Endodermal cell (in vitro differentiated cells): ENCODE measurements at regions not wholly inside any gene's neighbourhood (a gene's known extent, or its start where the extent isn't known, plus 50 kb on each side); places are given as distances from the start of the nearest gene placed in this dataset.

Experiments
- DNase-seq: peaks from one replicate; pipeline ENCODE4 v3.0.0-alpha.2; 2017
- H3K27ac ChIP-seq: 2 replicates; pipeline ENCODE4 v1.5.1; 2013; ENCODE audit warnings: mild to moderate bottlenecking, low read depth, low read length, moderate library complexity
- H3K27me3 ChIP-seq: 2 replicates; pipeline ENCODE4 v1.6.1; 2013; ENCODE audit warnings: mild to moderate bottlenecking, low read length, moderate library complexity; ENCODE audit not compliant: insufficient read depth, control insufficient read depth, poor library complexity, severe bottlenecking
- H3K36me3 ChIP-seq: 2 replicates; pipeline ENCODE4 v1.7.0; 2013; ENCODE audit warnings: mild to moderate bottlenecking, low read length, moderate library complexity; ENCODE audit not compliant: control insufficient read depth, insufficient read depth
- H3K4me1 ChIP-seq: one replicate; pipeline ENCODE4 v1.7.0; 2013; ENCODE audit warnings: low read length; ENCODE audit not compliant: control insufficient read depth, insufficient read depth
- H3K4me3 ChIP-seq: 2 replicates; pipeline ENCODE4 v1.5.1; 2013; ENCODE audit warnings: mild to moderate bottlenecking, low read length, moderate library complexity
- H3K9ac ChIP-seq: 2 replicates; pipeline ENCODE4 v1.6.1; 2013; ENCODE audit warnings: mild to moderate bottlenecking, low read length, moderate library complexity; ENCODE audit not compliant: poor library complexity, severe bottlenecking; ENCODE audit errors: extremely low read depth
- H3K9me3 ChIP-seq: 2 replicates; pipeline ENCODE4 v1.6.1; 2013; ENCODE audit warnings: mild to moderate bottlenecking, low read length, moderate library complexity; ENCODE audit not compliant: control insufficient read depth
- H3K27ac Mint-ChIP-seq: 2 replicates; pipeline ENCODE4 v1.8.0; 2020; ENCODE audit warnings: mixed read lengths
- H3K27me3 Mint-ChIP-seq: 2 replicates; pipeline ENCODE4 v1.8.0; 2021; ENCODE audit warnings: mild to moderate bottlenecking, mixed read lengths; ENCODE audit not compliant: insufficient read depth
- H3K36me3 Mint-ChIP-seq: 2 replicates; pipeline ENCODE4 v1.8.0; 2020; ENCODE audit warnings: low read depth, mixed read lengths
- H3K4me1 Mint-ChIP-seq: 2 replicates; pipeline ENCODE4 v1.8.0; 2020; ENCODE audit warnings: mixed read lengths
- H3K4me3 Mint-ChIP-seq: 2 replicates; pipeline ENCODE4 v1.8.0; 2020; ENCODE audit warnings: mild to moderate bottlenecking, moderate library complexity, mixed read lengths
- H3K9me3 Mint-ChIP-seq: 2 replicates; pipeline ENCODE4 v1.8.0; 2020; ENCODE audit warnings: mild to moderate bottlenecking, mixed read lengths
- CTCF ChIP-seq: fragments of 200-600 bp; sonication (generic); conservative IDR thresholded peaks from 2 replicates; pipeline ENCODE4 v1.5.0; 2021; ENCODE audit warnings: antibody characterized with exemption, mild to moderate bottlenecking
- WGBS, 2 experiments: methylation state at CpG; one replicate each; pipeline versions ENCODE4 v1.1.5 to v1.1.7; 2013; ENCODE audit warnings: missing lambda C conversion rate in 2 of 2, mixed read lengths in 1 of 2; ENCODE audit not compliant: insufficient coverage in 1 of 2, insufficient read length in 1 of 2; 5-methylcytosine and 5-hydroxymethylcytosine counted together

GRCh38 chr10:106011250-106011649 is 1153.3 kb downstream of the SORCS1 start:
- H3K36me3 Mint-ChIP-seq = no peaks in the 10 kb centered on the region
- H3K9me3 Mint-ChIP-seq = peaks cover 1% of the 10 kb centered on the region
- H3K4me3 Mint-ChIP-seq = no peak overlapping the region
- TF ChIP-seq CTCF = no peak
- H3K27ac Mint-ChIP-seq = no peak overlapping the region
- WGBS, 2 experiments = 44 to 67% methylated on average over 2 to 3 of the region's 3 CpGs
- no peaks in the 10 kb centered on the region for H3K9me3 ChIP-seq
- H3K27ac ChIP-seq = no peak overlapping the region
- no peaks in the 10 kb centered on the region for H3K4me1 ChIP-seq
- DNase-seq = no peak
- peaks cover 8% of the 10 kb centered on the region for H3K4me1 Mint-ChIP-seq
- H3K9ac ChIP-seq = no peak overlapping the region
- H3K27me3 ChIP-seq = no peaks in the 10 kb centered on the region
- no peaks in the 10 kb centered on the region for H3K36me3 ChIP-seq
- H3K4me3 ChIP-seq = no peak overlapping the region
- H3K27me3 Mint-ChIP-seq = no peaks in the 10 kb centered on the region

GRCh38 chr10:106000721-106001120 is 1163.8 kb downstream of the SORCS1 start:
- H3K9me3 Mint-ChIP-seq = no peaks in the 10 kb centered on the region
- no peaks in the 10 kb centered on the region for H3K4me1 Mint-ChIP-seq
- Histone ChIP-seq H3K4me1 (no peaks in the 10 kb centered on the region), H3K4me3 (no peak overlapping the region), H3K36me3 (no peaks in the 10 kb centered on the region), H3K9me3 (no peaks in the 10 kb centered on the region), H3K27me3 (no peaks in the 10 kb centered on the region), H3K27ac (no peak overlapping the region), H3K9ac (no peak overlapping the region)
- H3K27ac Mint-ChIP-seq = no peak overlapping the region
- TF ChIP-seq CTCF = no peak
- H3K27me3 Mint-ChIP-seq = no peaks in the 10 kb centered on the region
- no peaks in the 10 kb centered on the region for H3K36me3 Mint-ChIP-seq
- WGBS, 2 experiments = 93% methylated on average over 2 of the region's 2 CpGs; no CpG with 5 or more reads in 1 of the 2 experiments
- H3K4me3 Mint-ChIP-seq = no peak overlapping the region
- DNase-seq = no peak

- H3K27me3 Mint-ChIP-seq = no peaks in the 10 kb centered on the region
- Histone ChIP-seq H3K4me3 (no peak overlapping the region), H3K27ac (no peak overlapping the region), H3K36me3 (no peaks in the 10 kb centered on the region), H3K9ac (no peak overlapping the region), H3K4me1 (no peaks in the 10 kb centered on the region), H3K27me3 (no peaks in the 10 kb centered on the region), H3K9me3 (no peaks in the 10 kb centered on the region)
- H3K4me3 Mint-ChIP-seq = no peak overlapping the region
- no peak overlapping the region for H3K27ac Mint-ChIP-seq
- no peaks in the 10 kb centered on the region for H3K4me1 Mint-ChIP-seq
- no peak for TF ChIP-seq CTCF
- DNase-seq = no peak
- 88 to 94% methylated on average over 2 of the region's 3 CpGs for WGBS, 2 experiments
- no peaks in the 10 kb centered on the region for H3K36me3 Mint-ChIP-seq
- H3K9me3 Mint-ChIP-seq = no peaks in the 10 kb centered on the region
Measured at GRCh38 chr10:105993609-105994008, 1170.9 kb downstream of the SORCS1 start.
